GM15510 (cell line): ENCODE measurements at regions not wholly inside any gene's neighbourhood (a gene's known extent, or its start where the extent isn't known, plus 50 kb on each side); places are given as distances from the start of the nearest gene placed in this dataset.

Source experiments
- POLR2A ChIP-seq: IDR thresholded peaks from 3 replicates; pipeline ENCODE4 v1.6.1; 2011; ENCODE audit warnings: borderline replicate concordance; ENCODE audit not compliant: insufficient read length; ENCODE audit errors: extremely low read depth

DNA sequence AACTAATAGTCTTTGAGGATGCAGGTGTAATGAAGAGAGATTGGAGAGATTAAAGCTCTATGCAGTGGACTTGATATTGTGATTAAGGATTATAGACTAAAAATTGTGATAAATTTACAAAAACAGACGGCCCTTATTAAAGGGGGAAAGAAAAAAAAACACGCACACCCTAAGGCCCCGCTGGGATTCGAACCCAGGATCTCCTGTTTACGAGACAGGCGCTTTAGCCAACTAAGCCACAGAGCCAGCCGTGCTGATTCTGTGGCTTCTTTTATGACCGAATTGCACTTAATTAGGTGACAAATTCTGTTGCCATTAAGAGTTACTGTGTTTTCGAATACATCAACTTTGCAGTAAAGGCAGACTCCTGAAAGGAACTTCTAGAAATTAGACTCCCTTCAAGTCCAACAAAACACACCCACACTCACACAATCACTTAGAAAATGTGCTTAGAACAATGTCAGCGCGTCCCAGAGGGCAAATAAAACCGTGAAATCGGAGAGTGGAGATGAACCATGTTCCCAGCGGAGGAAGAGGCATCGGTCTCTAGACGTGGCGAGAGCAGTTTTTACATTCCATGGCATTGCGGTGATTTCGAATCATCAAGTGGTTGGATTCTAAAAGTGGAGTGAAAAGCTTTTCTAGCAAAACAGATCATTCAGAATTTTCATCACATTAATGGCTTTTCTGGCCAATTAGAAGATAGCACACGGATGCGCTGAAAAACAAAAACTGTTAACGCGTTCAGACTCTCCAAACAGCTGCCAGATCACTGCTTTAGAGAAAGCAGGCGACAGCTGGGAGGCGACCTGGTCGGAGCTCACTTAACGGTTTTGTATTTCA is 122.6 kb downstream of the GPX5 start:
- TF ChIP-seq POLR2A: no peak

GRCh38 chr6:28648878-28649375 is 123.2 kb downstream of the GPX5 start:
- no peak for TF ChIP-seq POLR2A

- no peak for TF ChIP-seq POLR2A
Measured at GRCh38 chr6:28651161-28651560, 125.5 kb downstream of the GPX5 start.

- TF ChIP-seq POLR2A: no peak
Measured at GRCh38 chr6:28653876-28654275, 128.2 kb downstream of the GPX5 start.

GRCh38 chr6:28655164-28655563 is 129.5 kb downstream of the GPX5 start:
- no peak for TF ChIP-seq POLR2A

DNA sequence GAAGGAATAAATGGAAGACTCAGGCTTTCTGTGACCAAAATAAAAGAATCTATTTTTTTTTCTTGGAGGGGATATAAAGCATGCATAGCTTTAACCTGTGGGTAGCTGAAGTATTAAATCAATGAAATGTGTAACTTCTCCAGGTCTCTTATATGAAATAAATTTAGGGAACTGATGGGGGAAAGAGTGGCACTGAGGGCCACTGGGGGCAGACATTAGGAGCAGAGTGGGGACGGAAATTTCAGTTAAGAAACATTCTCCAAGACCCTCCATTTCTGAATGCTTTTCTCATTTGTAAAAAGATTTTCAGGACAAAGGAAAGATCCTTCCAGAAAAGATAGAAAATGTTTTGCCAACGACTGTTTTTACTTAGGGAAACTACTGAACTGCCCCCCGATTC is 131.0 kb downstream of the GPX5 start:
- no peak for TF ChIP-seq POLR2A

GRCh38 chr6:28657381-28657768 is 131.7 kb downstream of the GPX5 start:
- no peak for TF ChIP-seq POLR2A

- TF ChIP-seq POLR2A: no peak
Measured at GRCh38 chr6:28657769-28658465, 132.2 kb downstream of the GPX5 start.

GRCh38 chr6:28658475-28659249 is 133.0 kb downstream of the GPX5 start:
- TF ChIP-seq POLR2A: no peak

- no peak for TF ChIP-seq POLR2A
Measured at GRCh38 chr6:28659250-28659566, 133.5 kb downstream of the GPX5 start.

DNA sequence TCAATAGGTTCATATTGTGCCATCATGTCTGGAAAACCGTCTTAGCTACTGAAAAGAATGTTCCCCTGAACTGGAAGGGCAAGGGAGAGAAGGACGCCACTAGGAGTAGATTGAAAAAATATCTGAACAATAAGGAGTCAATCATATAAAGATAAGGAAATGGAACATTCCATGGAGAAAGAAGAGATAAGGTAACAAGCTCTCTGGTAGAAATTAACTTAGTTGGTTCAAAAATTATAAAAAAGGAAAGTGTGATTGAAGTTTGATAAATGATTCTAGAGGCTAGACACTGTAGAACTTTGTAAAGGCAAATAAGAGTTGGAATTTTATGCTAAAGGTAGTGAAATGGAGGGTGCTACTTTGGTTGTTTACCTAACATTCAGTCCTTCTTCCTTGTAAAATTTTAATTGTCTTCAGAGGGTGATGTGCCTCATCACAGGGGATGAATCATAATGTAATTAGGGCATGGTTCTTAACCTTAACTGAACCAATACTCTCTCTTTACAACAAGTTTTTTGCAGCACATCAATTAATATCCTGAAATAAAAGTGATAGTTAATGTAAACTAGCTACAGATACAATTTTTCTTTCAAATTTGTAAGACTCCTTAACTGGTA is 135.5 kb downstream of the GPX5 start:
- TF ChIP-seq POLR2A: no peak

DNA sequence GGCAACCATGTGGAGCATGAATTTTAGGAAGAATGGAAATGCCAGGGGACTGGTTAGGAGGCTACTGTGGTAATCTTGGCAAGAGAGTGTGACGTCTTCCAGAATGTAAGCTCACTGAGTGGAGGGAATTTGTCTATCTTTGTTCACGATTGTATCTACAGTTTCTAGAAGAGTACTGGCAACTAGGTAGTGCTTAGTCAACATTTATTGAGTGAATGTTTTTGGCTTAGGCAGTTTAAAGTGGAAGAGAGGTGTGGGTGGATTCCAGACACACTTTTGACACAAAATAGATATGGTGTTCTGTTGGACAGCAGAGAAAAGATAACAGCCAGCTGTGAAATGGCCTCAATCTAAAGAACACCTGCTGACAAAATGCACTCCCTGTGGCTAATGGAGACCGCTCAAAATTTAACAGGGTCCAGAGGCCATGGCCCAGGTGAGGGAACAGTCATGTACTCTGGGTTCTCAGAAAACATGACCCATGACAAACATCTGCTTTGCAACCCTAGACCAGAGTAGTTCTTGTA is 139.3 kb downstream of the GPX5 start:
- no peak for TF ChIP-seq POLR2A

DNA sequence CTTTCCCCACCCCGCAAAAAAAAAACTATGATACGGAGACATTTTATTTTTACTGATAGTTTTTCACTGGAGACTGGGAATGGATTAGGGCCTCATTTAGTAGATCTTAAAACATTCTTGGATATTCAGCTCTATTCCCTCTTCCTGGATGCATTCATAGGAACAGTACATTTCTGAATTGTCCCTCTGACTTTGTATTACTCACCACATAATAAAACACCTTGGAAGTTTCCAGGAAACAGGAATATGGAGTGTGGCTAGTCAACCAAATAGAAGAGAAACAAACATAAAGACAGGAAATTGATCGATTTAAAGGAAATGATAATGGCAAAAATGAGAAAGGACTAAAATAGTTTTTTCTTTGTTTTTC is 147.7 kb downstream of the GPX5 start:
- TF ChIP-seq POLR2A: no peak

DNA sequence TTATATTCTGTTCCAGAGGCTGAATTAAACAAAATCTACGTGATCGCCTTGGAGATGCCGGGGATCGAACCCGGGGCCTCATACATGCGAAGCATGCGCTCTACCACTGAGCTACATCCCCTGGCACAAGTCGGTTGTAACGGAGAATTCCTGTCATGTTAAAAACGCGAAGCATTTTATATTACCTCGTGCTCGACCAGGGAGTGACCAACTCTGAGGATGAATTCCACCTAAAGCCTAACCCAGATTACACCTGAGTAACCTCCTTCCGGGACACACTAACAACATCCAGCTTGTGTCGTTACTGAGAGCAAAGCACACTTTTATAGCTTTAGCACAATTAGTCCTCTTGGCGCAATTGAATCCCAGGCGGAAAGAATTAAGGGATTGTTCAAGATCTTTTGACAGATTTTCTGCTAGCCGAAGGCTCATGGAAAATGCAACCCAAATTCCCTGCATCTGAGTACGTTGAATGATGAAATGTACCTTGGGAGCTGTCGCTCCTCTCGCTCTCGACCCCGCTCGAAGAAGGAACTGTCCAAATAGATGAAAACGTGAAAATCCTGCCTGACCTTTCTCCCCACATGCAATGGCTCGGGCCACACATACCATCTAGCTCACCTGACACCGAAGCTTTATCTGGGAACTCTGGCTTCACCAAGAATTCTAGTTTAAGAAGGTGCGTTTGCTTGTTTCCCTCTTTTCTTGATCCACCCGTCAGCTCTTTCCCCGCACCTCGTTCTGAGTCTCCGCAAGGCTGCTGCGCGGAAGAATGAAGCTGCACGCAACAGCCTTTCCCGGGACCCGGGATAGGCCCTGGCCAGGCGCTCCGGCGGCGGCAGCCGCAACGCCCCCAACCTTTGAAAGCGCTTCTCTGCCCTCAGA is 148.3 kb downstream of the GPX5 start:
- no peak for TF ChIP-seq POLR2A

DNA sequence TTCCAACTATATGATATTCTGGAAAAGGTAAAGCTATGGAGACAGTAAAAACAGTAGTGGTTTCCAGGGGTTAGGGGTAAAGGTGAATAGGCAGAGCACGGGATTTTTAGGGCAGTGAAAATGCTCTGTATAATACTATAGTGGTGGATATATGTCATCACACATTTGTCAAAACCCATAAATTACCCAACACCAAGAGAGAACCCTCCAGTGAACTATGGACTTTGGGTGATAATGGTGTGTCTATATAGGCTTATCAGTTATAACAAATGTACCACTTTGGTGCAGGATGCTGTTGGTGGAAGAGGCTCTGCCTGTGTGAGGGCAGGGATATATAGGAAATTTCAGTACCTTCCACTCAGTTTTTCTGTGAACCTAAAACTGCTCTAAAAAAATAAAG is 149.9 kb downstream of the GPX5 start:
- no peak for TF ChIP-seq POLR2A

DNA sequence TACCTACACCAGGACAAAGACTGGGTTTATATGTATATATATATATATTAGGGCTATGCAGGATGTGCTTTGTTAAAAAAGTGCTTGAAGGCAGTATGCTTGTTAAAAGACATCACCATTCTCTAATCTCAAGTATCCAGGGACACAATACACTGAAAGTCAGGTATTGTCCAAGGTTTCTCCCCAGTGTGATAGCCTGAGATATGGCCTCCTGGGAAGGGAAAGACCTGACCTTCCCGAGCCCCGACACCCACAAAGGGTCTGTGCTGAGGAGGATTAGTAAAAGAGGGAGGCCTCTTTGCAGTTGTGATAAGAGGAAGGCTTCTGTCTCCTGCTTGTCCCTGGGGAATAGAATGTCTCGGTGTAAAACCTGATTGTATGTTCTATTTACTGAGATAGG is 156.9 kb downstream of the GPX5 start:
- no peak for TF ChIP-seq POLR2A
